B cell (primary cell): ENCODE measurements at regions not wholly inside any gene's neighbourhood (a gene's known extent, or its start where the extent isn't known, plus 50 kb on each side); places are given as distances from the start of the nearest gene placed in this dataset.

Experiments used
- ATAC-seq: fragments of 200-7000 bp; cut with Tn5 transposase; one replicate; pipeline ENCODE4 v1.10.0; 2021; ENCODE audit warnings: low read depth, mild to moderate bottlenecking, moderate number of reproducible peaks, moderate library complexity
- CTCF ChIA-PET: fragments of 350-600 bp; sonication (Branson Sonifier 250); formaldehyde crosslinking; loops from one replicate; lab custom pipeline; 2021; ENCODE audit warnings: antibody characterized with exemption, inconsistent platforms; lab: Charles Lee
- POLR2A ChIA-PET: fragments of 350-600 bp; sonication (Branson Sonifier 250); formaldehyde crosslinking; loops from one replicate; lab custom pipeline; 2021; ENCODE audit warnings: antibody characterized with exemption; lab: Charles Lee
- DNase-seq: peaks from one replicate; pipeline ENCODE4 v3.0.0; 2013
- H2AFZ ChIP-seq: 2 replicates; pipeline ENCODE4 v1.6.1; 2012; ENCODE audit warnings: mild to moderate bottlenecking, low read depth, low read length; ENCODE audit not compliant: insufficient read depth, poor library complexity, severe bottlenecking
- H3K27ac ChIP-seq, 2 donors: 1 replicate in 1 of 2; 2 replicates in 1 of 2; pipeline ENCODE4 v1.5.1; 2012 to 2013; ENCODE audit warnings: low read length in 2 of 2, mild to moderate bottlenecking in 2 of 2, moderate library complexity in 1 of 2
- H3K27me3 ChIP-seq, 4 experiments: fragments of 200-600 bp in 1 of 4; sonication (generic) in 1 of 4; replicated peaks in 1 of 4; 1 replicate in 2 of 4; 2 replicates in 2 of 4; pipeline versions ENCODE4 v1.6.1 to v1.7.0; 2013 to 2016; ENCODE audit warnings: low read length in 3 of 4, mild to moderate bottlenecking in 2 of 4, mixed read lengths in 1 of 4, moderate library complexity in 1 of 4; ENCODE audit not compliant: insufficient read depth in 4 of 4, control insufficient read depth in 3 of 4; ENCODE audit errors: control extremely low read depth in 1 of 4
- H3K36me3 ChIP-seq, 2 experiments: replicated peaks in 1 of 2; 1 replicate in 1 of 2; 2 replicates in 1 of 2; pipeline versions ENCODE4 v1.6.1 to v1.7.1; 2013; ENCODE audit warnings: low read length in 1 of 2; ENCODE audit not compliant: insufficient read depth in 2 of 2, control insufficient read depth in 1 of 2; ENCODE audit errors: control extremely low read depth in 1 of 2, extremely low read depth in 1 of 2
- H3K4me1 ChIP-seq, 2 donors: fragments of 200-600 bp in 1 of 2; sonication (generic) in 1 of 2; 1 replicate in 1 of 2; 2 replicates in 1 of 2; pipeline versions ENCODE4 v1.5.1 to v1.6.1; 2013 to 2017; ENCODE audit warnings: low read length in 2 of 2; ENCODE audit not compliant: control insufficient read depth in 2 of 2, insufficient read depth in 2 of 2
- H3K4me2 ChIP-seq: replicated peaks from 2 replicates; pipeline ENCODE3; 2012; ENCODE audit warnings: mild to moderate bottlenecking, low read depth, low read length; ENCODE audit not compliant: poor library complexity, severe bottlenecking
- H3K4me3 ChIP-seq, 5 experiments: fragments of 200-600 bp in 1 of 5; sonication (generic) in 1 of 5; 1 replicate in 3 of 5; 2 replicates in 2 of 5; pipeline versions ENCODE4 v1.5.1 to v1.7.0; 2011 to 2016; ENCODE audit warnings: low read length in 4 of 5, mild to moderate bottlenecking in 4 of 5, low read depth in 2 of 5, control low read depth in 1 of 5, moderate library complexity in 1 of 5; ENCODE audit not compliant: insufficient read depth in 1 of 5; ENCODE audit errors: control extremely low read depth in 1 of 5, extremely low read depth in 1 of 5
- H3K79me2 ChIP-seq: fragments of 200-600 bp; sonication (generic); one replicate; pipeline ENCODE4 v1.6.0; 2016; ENCODE audit warnings: low read length; ENCODE audit not compliant: control insufficient read depth, insufficient read depth
- H3K9ac ChIP-seq: fragments of 200-600 bp; sonication (generic); 2 replicates; pipeline ENCODE4 v1.6.1; 2017; ENCODE audit warnings: mild to moderate bottlenecking, low read length, moderate library complexity
- H3K9me3 ChIP-seq, 3 donors: one replicate each; pipeline versions ENCODE4 v1.6.1 to v1.7.1; 2013; ENCODE audit warnings: low read length in 2 of 3; ENCODE audit not compliant: control insufficient read depth in 2 of 3, insufficient read depth in 1 of 3; ENCODE audit errors: control extremely low read depth in 1 of 3
- H4K20me1 ChIP-seq: 2 replicates; pipeline ENCODE4 v1.6.0; 2012; ENCODE audit warnings: mild to moderate bottlenecking, low read length; ENCODE audit not compliant: insufficient read depth, control insufficient read depth, poor library complexity, severe bottlenecking
- H3K27ac Mint-ChIP-seq: one replicate; pipeline ENCODE4 v1.8.0; 2021; ENCODE audit warnings: mixed read lengths
- H3K27me3 Mint-ChIP-seq: one replicate; pipeline ENCODE4 v1.8.0; 2021; ENCODE audit warnings: mixed read lengths
- H3K4me1 Mint-ChIP-seq: one replicate; pipeline ENCODE4 v1.8.0; 2021; ENCODE audit warnings: mixed read lengths
- H3K4me3 Mint-ChIP-seq: one replicate; pipeline ENCODE4 v1.8.0; 2021; ENCODE audit warnings: mixed read lengths
- H3K9me3 Mint-ChIP-seq: one replicate; pipeline ENCODE4 v1.8.0; 2022; ENCODE audit warnings: mixed read lengths; ENCODE audit not compliant: insufficient read depth
- EZH2 ChIP-seq: IDR thresholded peaks from 2 replicates; pipeline ENCODE4 v1.6.1; 2012; ENCODE audit warnings: borderline replicate concordance, low read depth, mild to moderate bottlenecking, moderate library complexity, low read length; ENCODE audit not compliant: insufficient read depth, poor library complexity, severe bottlenecking
- WGBS: methylation state at CpG from one replicate; pipeline ENCODE4 v1.1.5; 2013; ENCODE audit warnings: missing lambda C conversion rate; ENCODE audit not compliant: insufficient coverage; 5-methylcytosine and 5-hydroxymethylcytosine counted together
- intact Hi-C: fragments of 100-400 bp; cut with micrococcal nuclease; formaldehyde crosslinking; loops from one replicate; pipeline ENCODE4 v1.10.0; 2022
- TF ChIP-seq, protein P1 (sequence below): fragments of 200-600 bp; IDR thresholded peaks from one replicate; pipeline ENCODE4 v1.8.0; 2022; ENCODE audit warnings: antibody characterized with exemption, mild to moderate bottlenecking

- no peaks in the 10 kb centered on the region for H3K4me1 Mint-ChIP-seq
- H3K27me3 Mint-ChIP-seq: peaks cover 10% of the 10 kb centered on the region
- TF ChIP-seq, protein P1, sequence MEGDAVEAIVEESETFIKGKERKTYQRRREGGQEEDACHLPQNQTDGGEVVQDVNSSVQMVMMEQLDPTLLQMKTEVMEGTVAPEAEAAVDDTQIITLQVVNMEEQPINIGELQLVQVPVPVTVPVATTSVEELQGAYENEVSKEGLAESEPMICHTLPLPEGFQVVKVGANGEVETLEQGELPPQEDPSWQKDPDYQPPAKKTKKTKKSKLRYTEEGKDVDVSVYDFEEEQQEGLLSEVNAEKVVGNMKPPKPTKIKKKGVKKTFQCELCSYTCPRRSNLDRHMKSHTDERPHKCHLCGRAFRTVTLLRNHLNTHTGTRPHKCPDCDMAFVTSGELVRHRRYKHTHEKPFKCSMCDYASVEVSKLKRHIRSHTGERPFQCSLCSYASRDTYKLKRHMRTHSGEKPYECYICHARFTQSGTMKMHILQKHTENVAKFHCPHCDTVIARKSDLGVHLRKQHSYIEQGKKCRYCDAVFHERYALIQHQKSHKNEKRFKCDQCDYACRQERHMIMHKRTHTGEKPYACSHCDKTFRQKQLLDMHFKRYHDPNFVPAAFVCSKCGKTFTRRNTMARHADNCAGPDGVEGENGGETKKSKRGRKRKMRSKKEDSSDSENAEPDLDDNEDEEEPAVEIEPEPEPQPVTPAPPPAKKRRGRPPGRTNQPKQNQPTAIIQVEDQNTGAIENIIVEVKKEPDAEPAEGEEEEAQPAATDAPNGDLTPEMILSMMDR: no peak
- no peak for TF ChIP-seq EZH2
- no peak overlapping the region for H3K4me2 ChIP-seq
- no peaks in the 10 kb centered on the region for H3K36me3 ChIP-seq
- intact Hi-C loops: no loop called here
- ATAC-seq: no peak
- peaks cover 3 to 6% of the 10 kb centered on the region in 2 donors for H3K4me1 ChIP-seq
- ChIA-PET CTCF (interaction anchor here (1.4 kb wide), 1 partner anchor 44 kb away, joined by 3 read pairs; no protein-coding TSS in a partner anchor), POLR2A (no interaction called here)
- H3K9me3 Mint-ChIP-seq: no peaks in the 10 kb centered on the region
- H3K4me3 Mint-ChIP-seq: no peak overlapping the region
- no peaks in the 10 kb centered on the region for H3K79me2 ChIP-seq
- DNase-seq: no peak
- no peaks in the 10 kb centered on the region for H3K27me3 ChIP-seq
- no peak overlapping the region for H3K9ac ChIP-seq
- no peak overlapping the region for H3K27ac Mint-ChIP-seq
- no peaks in the 10 kb centered on the region for H4K20me1 ChIP-seq
- WGBS: 96% methylated on average over 6 of the region's 8 CpGs
- no peak overlapping the region for H3K27ac ChIP-seq
- no peak overlapping the region for H2AFZ ChIP-seq
- no peak overlapping the region for H3K4me3 ChIP-seq
- no peaks in the 10 kb centered on the region for H3K9me3 ChIP-seq
Observed at GRCh38 chr15:31171731-31172130, 70.2 kb upstream of the TRPM1 start.

DNA sequence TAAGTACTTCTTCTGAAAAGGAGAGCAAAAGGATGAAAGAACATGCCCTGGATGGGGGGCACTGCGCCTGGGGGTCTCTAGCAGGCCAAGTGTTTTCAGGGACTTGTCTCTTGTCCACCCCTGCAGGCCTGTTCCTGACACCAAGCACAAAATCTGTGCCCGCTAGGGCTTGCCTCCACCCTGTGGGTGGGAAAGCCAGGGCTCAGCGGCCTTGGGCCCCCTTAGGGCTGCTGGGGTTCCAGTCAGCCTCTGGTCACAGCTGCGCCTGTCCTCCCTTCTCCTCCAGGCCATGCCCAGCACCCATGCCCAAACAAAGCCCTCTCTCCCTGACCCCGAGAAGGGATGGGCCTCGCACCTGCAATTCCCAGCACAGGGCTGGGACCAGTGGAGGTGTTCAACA, 71.1 kb upstream of the TRPM1 start:
- Histone ChIP-seq H3K36me3 (no peaks in the 10 kb centered on the region), H3K79me2 (no peaks in the 10 kb centered on the region), H4K20me1 (no peaks in the 10 kb centered on the region), H3K9me3 (no peaks in the 10 kb centered on the region), H3K27me3 (no peaks in the 10 kb centered on the region), H3K27ac (no peak overlapping the region), H3K9ac (no peak overlapping the region), H2AFZ (no peak overlapping the region), H3K4me1 (peaks cover 3 to 6% of the 10 kb centered on the region in 2 donors), H3K4me3 (no peak overlapping the region), H3K4me2 (no peak overlapping the region)
- no peaks in the 10 kb centered on the region for H3K4me1 Mint-ChIP-seq
- ATAC-seq: no peak
- CTCF ChIA-PET: no interaction called here
- H3K27me3 Mint-ChIP-seq: peaks cover 10% of the 10 kb centered on the region
- POLR2A ChIA-PET: no interaction called here
- WGBS: 94% methylated on average over 6 of the region's 6 CpGs
- no peak for TF ChIP-seq EZH2
- TF ChIP-seq, protein P1: no peak
- H3K4me3 Mint-ChIP-seq: no peak overlapping the region
- no peak overlapping the region for H3K27ac Mint-ChIP-seq
- H3K9me3 Mint-ChIP-seq: no peaks in the 10 kb centered on the region
- no peak for DNase-seq
- intact Hi-C loops: no loop called here
